HEK293 (cell line): ENCODE measurements at regions not wholly inside any gene's neighbourhood (a gene's known extent, or its start where the extent isn't known, plus 50 kb on each side); places are given as distances from the start of the nearest gene placed in this dataset.

Experiments
- CTCF ChIA-PET: fragments of 350-600 bp; formaldehyde crosslinking; extraction: SDS; loops from one replicate; lab custom pipeline; 2021; ENCODE audit warnings: antibody characterized with exemption; lab: Yijun Ruan, JAX
- POLR2A ChIA-PET: fragments of 300-600 bp; formaldehyde crosslinking; extraction: SDS; loops from one replicate; lab custom pipeline; 2020; ENCODE audit warnings: antibody characterized with exemption, inconsistent platforms; lab: Yijun Ruan, JAX
- H3K27ac ChIP-seq: fragments of 200-500 bp; sonication (Bioruptor generic); 2 replicates; pipeline ENCODE4 v1.5.1; 2014; ENCODE audit warnings: low read depth, low read length, control low read depth, inconsistent platforms; ENCODE audit errors: extremely low read depth
- H3K36me3 ChIP-seq, 2 experiments: fragments of 200-500 bp in 1 of 2; sonication (Bioruptor generic) in 1 of 2; 1 replicate in 1 of 2; 2 replicates in 1 of 2; pipeline ENCODE4 v1.5.1; 2014 to 2017; ENCODE audit warnings: inconsistent platforms in 2 of 2, low read length in 2 of 2; ENCODE audit not compliant: control insufficient read depth in 2 of 2, insufficient read depth in 1 of 2
- H3K4me1 ChIP-seq: fragments of 200-500 bp; sonication (Bioruptor generic); 2 replicates; pipeline ENCODE4 v1.5.1; 2014; ENCODE audit warnings: mild to moderate bottlenecking, low read length, inconsistent platforms; ENCODE audit not compliant: control insufficient read depth, insufficient read depth
- H3K4me3 ChIP-seq: 2 replicates; pipeline ENCODE4 v1.5.1; 2011; ENCODE audit warnings: low read depth, mild to moderate bottlenecking, control low read depth, low read length, moderate library complexity
- H3K9me3 ChIP-seq: fragments of 200-500 bp; sonication (Bioruptor generic); 2 replicates; pipeline ENCODE4 v1.5.1; 2014; ENCODE audit warnings: low read depth, low read length, inconsistent platforms; ENCODE audit not compliant: control insufficient read depth, insufficient read depth
- HOXA7 ChIP-seq: sonication (generic); formaldehyde crosslinking; IDR thresholded peaks from 2 replicates; pipeline ENCODE4 v1.8.1; 2022; ENCODE audit warnings: missing genetic modification reagents, borderline replicate concordance
- HOXD13 ChIP-seq: sonication (generic); formaldehyde crosslinking; IDR thresholded peaks from 2 replicates; pipeline ENCODE4 v1.8.0; 2022; ENCODE audit warnings: missing genetic modification reagents, borderline replicate concordance
- KLF1 ChIP-seq: fragments of 450-650 bp; formaldehyde crosslinking; IDR thresholded peaks from 2 replicates; pipeline ENCODE4 v1.5.1; 2016; ENCODE audit warnings: missing biosample characterization, missing genetic modification characterization
- KLF7 ChIP-seq: fragments of 450-650 bp; formaldehyde crosslinking; IDR thresholded peaks from 2 replicates; pipeline ENCODE4 v1.5.1; 2016; ENCODE audit warnings: missing biosample characterization, missing genetic modification characterization, borderline replicate concordance
- KLF8 ChIP-seq: fragments of 450-650 bp; formaldehyde crosslinking; IDR thresholded peaks from 2 replicates; pipeline ENCODE4 v1.5.1; 2016; ENCODE audit warnings: missing biosample characterization, missing genetic modification characterization
- SP3 ChIP-seq: fragments of 450-650 bp; formaldehyde crosslinking; IDR thresholded peaks from 2 replicates; pipeline ENCODE4 v1.5.1; 2016; ENCODE audit warnings: missing biosample characterization, missing genetic modification characterization
- TRIM28 ChIP-seq: IDR thresholded peaks from 2 replicates; pipeline ENCODE4 v1.6.1; 2011; ENCODE audit warnings: low read length, control low read depth, borderline replicate concordance
- ZBTB1 ChIP-seq: fragments of 450-650 bp; formaldehyde crosslinking; IDR thresholded peaks from 2 replicates; pipeline ENCODE4 v1.5.1; 2016; ENCODE audit warnings: missing biosample characterization, missing genetic modification characterization
- ZBTB8A ChIP-seq: fragments of 450-650 bp; formaldehyde crosslinking; IDR thresholded peaks from 2 replicates; pipeline ENCODE4 v1.5.1; 2016; ENCODE audit warnings: missing biosample characterization, missing genetic modification characterization
- ZFP3 ChIP-seq: fragments of 450-650 bp; formaldehyde crosslinking; IDR thresholded peaks from 2 replicates; pipeline ENCODE4 v1.5.1; 2016; ENCODE audit warnings: low read depth, missing biosample characterization, missing genetic modification characterization
- ZFP69B ChIP-seq: fragments of 450-650 bp; formaldehyde crosslinking; IDR thresholded peaks from 2 replicates; pipeline ENCODE4 v1.5.1; 2016; ENCODE audit warnings: missing biosample characterization, missing genetic modification characterization
- ZNF114 ChIP-seq: fragments of 450-650 bp; formaldehyde crosslinking; IDR thresholded peaks from 2 replicates; pipeline ENCODE4 v1.5.0; 2017; ENCODE audit warnings: missing biosample characterization, missing genetic modification characterization
- ZNF121 ChIP-seq: fragments of 450-650 bp; formaldehyde crosslinking; IDR thresholded peaks from 2 replicates; pipeline ENCODE4 v1.5.1; 2016; ENCODE audit warnings: missing biosample characterization, missing genetic modification characterization
- ZNF155 ChIP-seq: fragments of 450-650 bp; formaldehyde crosslinking; IDR thresholded peaks from 2 replicates; pipeline ENCODE4 v1.5.1; 2016; ENCODE audit warnings: missing biosample characterization, missing genetic modification characterization
- ZNF211 ChIP-seq: fragments of 450-650 bp; formaldehyde crosslinking; IDR thresholded peaks from 2 replicates; pipeline ENCODE4 v1.5.1; 2016; ENCODE audit warnings: low read depth, missing biosample characterization, missing genetic modification characterization
- ZNF23 ChIP-seq: fragments of 450-650 bp; formaldehyde crosslinking; IDR thresholded peaks from 2 replicates; pipeline ENCODE4 v1.5.1; 2016; ENCODE audit warnings: missing biosample characterization, missing genetic modification characterization, borderline replicate concordance
- ZNF335 ChIP-seq: fragments of 450-650 bp; formaldehyde crosslinking; conservative IDR thresholded peaks from 2 replicates; pipeline ENCODE4 v1.5.1; 2016; ENCODE audit warnings: missing biosample characterization, missing genetic modification characterization
- ZNF521 ChIP-seq: fragments of 450-650 bp; formaldehyde crosslinking; IDR thresholded peaks from 2 replicates; pipeline ENCODE4 v1.5.1; 2017; ENCODE audit warnings: missing biosample characterization, mild to moderate bottlenecking, missing genetic modification characterization
- ZNF548 ChIP-seq: fragments of 450-650 bp; formaldehyde crosslinking; IDR thresholded peaks from 2 replicates; pipeline ENCODE4 v1.5.1; 2016; ENCODE audit warnings: missing biosample characterization, missing genetic modification characterization
- ZNF670 ChIP-seq: fragments of 450-650 bp; formaldehyde crosslinking; IDR thresholded peaks from 2 replicates; pipeline ENCODE4 v1.5.1; 2016; ENCODE audit warnings: missing biosample characterization, missing genetic modification characterization, low read depth
- ZNF768 ChIP-seq: fragments of 450-650 bp; formaldehyde crosslinking; IDR thresholded peaks from 2 replicates; pipeline ENCODE4 v1.5.1; 2018; ENCODE audit warnings: missing biosample characterization, mild to moderate bottlenecking, missing genetic modification characterization
- ZNF785 ChIP-seq: fragments of 450-650 bp; formaldehyde crosslinking; IDR thresholded peaks from 2 replicates; pipeline ENCODE4 v1.5.1; 2016; ENCODE audit warnings: missing biosample characterization, missing genetic modification characterization
- TF ChIP-seq, protein P1 (sequence below): fragments of 450-650 bp; formaldehyde crosslinking; IDR thresholded peaks from 2 replicates; pipeline ENCODE4 v1.5.1; 2016; ENCODE audit warnings: missing biosample characterization, missing genetic modification characterization
- TF ChIP-seq, protein P2 (sequence below): fragments of 450-650 bp; formaldehyde crosslinking; IDR thresholded peaks from 2 replicates; pipeline ENCODE4 v1.5.1; 2017; ENCODE audit warnings: missing biosample characterization, missing genetic modification characterization
- TF ChIP-seq, protein P3 (sequence below): fragments of 450-650 bp; formaldehyde crosslinking; IDR thresholded peaks from 2 replicates; pipeline ENCODE4 v1.5.1; 2016; ENCODE audit warnings: missing biosample characterization, missing genetic modification characterization
- TF ChIP-seq, protein P4 (sequence below): fragments of 450-650 bp; formaldehyde crosslinking; IDR thresholded peaks from 2 replicates; pipeline ENCODE4 v1.5.1; 2016; ENCODE audit warnings: missing biosample characterization, missing genetic modification characterization
- TF ChIP-seq, protein P5 (sequence below): fragments of 450-650 bp; formaldehyde crosslinking; IDR thresholded peaks from 2 replicates; pipeline ENCODE4 v1.5.1; 2016; ENCODE audit warnings: missing biosample characterization, missing genetic modification characterization

DNA sequence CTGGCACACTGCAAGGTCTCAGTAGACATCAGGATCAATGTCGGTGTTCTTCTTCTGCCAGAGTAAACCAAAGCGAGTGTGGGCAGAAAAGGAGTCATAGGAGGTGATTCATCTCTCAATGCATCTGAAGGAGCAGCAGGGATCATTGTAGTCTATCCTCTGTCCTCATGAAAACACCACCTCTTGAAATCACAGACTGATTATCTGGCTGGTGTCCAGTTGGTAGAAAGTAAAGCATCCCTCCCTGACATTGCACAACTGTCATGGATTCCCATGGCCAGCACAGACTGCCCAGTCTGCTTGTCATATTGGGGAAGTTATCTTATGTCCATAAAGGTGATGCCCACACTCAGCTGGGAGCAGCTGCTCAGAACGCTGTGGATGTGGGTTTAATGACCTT lies 74.1 kb downstream of the ABCC12 start (continued):
- TF ChIP-seq, protein P1, sequence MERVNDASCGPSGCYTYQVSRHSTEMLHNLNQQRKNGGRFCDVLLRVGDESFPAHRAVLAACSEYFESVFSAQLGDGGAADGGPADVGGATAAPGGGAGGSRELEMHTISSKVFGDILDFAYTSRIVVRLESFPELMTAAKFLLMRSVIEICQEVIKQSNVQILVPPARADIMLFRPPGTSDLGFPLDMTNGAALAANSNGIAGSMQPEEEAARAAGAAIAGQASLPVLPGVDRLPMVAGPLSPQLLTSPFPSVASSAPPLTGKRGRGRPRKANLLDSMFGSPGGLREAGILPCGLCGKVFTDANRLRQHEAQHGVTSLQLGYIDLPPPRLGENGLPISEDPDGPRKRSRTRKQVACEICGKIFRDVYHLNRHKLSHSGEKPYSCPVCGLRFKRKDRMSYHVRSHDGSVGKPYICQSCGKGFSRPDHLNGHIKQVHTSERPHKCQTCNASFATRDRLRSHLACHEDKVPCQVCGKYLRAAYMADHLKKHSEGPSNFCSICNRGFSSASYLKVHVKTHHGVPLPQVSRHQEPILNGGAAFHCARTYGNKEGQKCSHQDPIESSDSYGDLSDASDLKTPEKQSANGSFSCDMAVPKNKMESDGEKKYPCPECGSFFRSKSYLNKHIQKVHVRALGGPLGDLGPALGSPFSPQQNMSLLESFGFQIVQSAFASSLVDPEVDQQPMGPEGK = no peak
- TF ChIP-seq ZNF548 = no peak
- TF ChIP-seq, protein P2, sequence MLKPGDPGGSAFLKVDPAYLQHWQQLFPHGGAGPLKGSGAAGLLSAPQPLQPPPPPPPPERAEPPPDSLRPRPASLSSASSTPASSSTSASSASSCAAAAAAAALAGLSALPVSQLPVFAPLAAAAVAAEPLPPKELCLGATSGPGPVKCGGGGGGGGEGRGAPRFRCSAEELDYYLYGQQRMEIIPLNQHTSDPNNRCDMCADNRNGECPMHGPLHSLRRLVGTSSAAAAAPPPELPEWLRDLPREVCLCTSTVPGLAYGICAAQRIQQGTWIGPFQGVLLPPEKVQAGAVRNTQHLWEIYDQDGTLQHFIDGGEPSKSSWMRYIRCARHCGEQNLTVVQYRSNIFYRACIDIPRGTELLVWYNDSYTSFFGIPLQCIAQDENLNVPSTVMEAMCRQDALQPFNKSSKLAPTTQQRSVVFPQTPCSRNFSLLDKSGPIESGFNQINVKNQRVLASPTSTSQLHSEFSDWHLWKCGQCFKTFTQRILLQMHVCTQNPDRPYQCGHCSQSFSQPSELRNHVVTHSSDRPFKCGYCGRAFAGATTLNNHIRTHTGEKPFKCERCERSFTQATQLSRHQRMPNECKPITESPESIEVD (tag by site-specific recombination) = no peak
- TF ChIP-seq, protein P3, sequence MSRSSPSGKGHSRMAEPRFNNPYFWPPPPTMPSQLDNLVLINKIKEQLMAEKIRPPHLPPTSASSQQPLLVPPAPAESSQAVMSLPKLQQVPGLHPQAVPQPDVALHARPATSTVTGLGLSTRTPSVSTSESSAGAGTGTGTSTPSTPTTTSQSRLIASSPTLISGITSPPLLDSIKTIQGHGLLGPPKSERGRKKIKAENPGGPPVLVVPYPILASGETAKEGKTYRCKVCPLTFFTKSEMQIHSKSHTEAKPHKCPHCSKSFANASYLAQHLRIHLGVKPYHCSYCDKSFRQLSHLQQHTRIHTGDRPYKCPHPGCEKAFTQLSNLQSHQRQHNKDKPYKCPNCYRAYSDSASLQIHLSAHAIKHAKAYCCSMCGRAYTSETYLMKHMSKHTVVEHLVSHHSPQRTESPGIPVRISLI = no peak
- no peak for TF ChIP-seq ZNF121 (tag by site-specific recombination)
- no peak for TF ChIP-seq KLF7
- TF ChIP-seq ZNF521 (tag by site-specific recombination) = no peak
- TF ChIP-seq KLF1 (tag by site-specific recombination) = no peak
- TF ChIP-seq ZNF114 (tag by site-specific recombination) = no peak
- no peak for TF ChIP-seq ZBTB8A (tag by site-specific recombination)
- no peak for TF ChIP-seq ZBTB1 (tag by site-specific recombination)
- no peak for TF ChIP-seq HOXD13 (CRISPR knock-in tag)
- no peak for TF ChIP-seq ZFP3 (tag by site-specific recombination)

DNA sequence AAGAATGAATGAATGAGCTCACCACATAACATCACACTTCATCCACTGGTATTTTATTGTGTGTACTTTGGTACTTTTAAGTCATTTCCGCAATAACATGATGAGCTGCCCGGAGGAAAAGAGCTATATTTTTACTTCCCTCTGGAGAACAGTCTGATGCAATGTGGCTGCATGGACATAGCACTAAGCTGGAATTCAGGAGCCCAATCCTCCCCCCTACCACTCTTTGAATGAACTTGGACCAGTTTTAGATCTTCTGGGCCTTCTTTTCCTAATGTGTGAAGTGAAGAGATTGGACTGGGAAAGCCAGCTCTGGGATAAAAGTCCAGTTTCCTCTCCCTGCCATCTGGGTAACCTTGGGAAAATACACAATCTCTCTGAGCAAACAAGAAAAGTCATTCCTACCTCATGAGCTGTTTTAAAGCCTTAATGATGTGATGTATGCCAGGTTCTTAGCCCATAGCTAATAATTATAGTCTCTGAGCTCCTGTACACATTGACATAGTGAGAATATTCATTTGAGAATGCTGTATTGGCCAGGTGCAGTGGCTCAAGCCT lies 79.3 kb downstream of the ABCC12 start:
- H3K9me3 ChIP-seq = no peaks in the 10 kb centered on the region
- ChIA-PET CTCF (interaction anchor here (0.6 to 1.7 kb wide), 2 partner anchors 13 to 14 kb away, joined by 3 to 6 read pairs; no protein-coding TSS in a partner anchor), POLR2A (interaction anchor here (0.5 kb wide), 1 partner anchor 1416 kb away, joined by 3 read pairs; no protein-coding TSS in a partner anchor)
- no peak for TF ChIP-seq ZNF768 (tag by site-specific recombination)
- no peak for TF ChIP-seq TRIM28
- no peak for TF ChIP-seq ZNF335
- TF ChIP-seq, protein P4, sequence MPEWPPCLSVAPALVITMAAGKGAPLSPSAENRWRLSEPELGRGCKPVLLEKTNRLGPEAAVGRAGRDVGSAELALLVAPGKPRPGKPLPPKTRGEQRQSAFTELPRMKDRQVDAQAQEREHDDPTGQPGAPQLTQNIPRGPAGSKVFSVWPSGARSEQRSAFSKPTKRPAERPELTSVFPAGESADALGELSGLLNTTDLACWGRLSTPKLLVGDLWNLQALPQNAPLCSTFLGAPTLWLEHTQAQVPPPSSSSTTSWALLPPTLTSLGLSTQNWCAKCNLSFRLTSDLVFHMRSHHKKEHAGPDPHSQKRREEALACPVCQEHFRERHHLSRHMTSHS (tag by site-specific recombination) = no peak
- TF ChIP-seq ZNF211 (tag by site-specific recombination) = no peak
- no peak for TF ChIP-seq ZNF785 (tag by site-specific recombination)
- TF ChIP-seq, protein P5, sequence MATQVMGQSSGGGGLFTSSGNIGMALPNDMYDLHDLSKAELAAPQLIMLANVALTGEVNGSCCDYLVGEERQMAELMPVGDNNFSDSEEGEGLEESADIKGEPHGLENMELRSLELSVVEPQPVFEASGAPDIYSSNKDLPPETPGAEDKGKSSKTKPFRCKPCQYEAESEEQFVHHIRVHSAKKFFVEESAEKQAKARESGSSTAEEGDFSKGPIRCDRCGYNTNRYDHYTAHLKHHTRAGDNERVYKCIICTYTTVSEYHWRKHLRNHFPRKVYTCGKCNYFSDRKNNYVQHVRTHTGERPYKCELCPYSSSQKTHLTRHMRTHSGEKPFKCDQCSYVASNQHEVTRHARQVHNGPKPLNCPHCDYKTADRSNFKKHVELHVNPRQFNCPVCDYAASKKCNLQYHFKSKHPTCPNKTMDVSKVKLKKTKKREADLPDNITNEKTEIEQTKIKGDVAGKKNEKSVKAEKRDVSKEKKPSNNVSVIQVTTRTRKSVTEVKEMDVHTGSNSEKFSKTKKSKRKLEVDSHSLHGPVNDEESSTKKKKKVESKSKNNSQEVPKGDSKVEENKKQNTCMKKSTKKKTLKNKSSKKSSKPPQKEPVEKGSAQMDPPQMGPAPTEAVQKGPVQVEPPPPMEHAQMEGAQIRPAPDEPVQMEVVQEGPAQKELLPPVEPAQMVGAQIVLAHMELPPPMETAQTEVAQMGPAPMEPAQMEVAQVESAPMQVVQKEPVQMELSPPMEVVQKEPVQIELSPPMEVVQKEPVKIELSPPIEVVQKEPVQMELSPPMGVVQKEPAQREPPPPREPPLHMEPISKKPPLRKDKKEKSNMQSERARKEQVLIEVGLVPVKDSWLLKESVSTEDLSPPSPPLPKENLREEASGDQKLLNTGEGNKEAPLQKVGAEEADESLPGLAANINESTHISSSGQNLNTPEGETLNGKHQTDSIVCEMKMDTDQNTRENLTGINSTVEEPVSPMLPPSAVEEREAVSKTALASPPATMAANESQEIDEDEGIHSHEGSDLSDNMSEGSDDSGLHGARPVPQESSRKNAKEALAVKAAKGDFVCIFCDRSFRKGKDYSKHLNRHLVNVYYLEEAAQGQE (tag by site-specific recombination) = no peak
- no peak for TF ChIP-seq ZNF23 (tag by site-specific recombination)
- no peak for TF ChIP-seq ZNF670 (tag by site-specific recombination)
- TF ChIP-seq ZFP69B = no peak
- TF ChIP-seq ZNF155 (tag by site-specific recombination) = no peak
- TF ChIP-seq HOXA7 = no peak
- no peak for TF ChIP-seq ZNF121 (tag by site-specific recombination)
- no peak for TF ChIP-seq SP3 (tag by site-specific recombination)
- no peak for TF ChIP-seq KLF8
- H3K4me1 ChIP-seq = no peaks in the 10 kb centered on the region
- no peak overlapping the region for H3K4me3 ChIP-seq
- no peak overlapping the region for H3K27ac ChIP-seq
- H3K36me3 ChIP-seq = no peaks in the 10 kb centered on the region
